NCI-H2227 treated with DMSO at 0.1 percent for 48 hours (cell line): ENCODE measurements at regions not wholly inside any gene's neighbourhood (a gene's known extent, or its start where the extent isn't known, plus 50 kb on each side); places are given as distances from the start of the nearest gene placed in this dataset.
"Not testable (repeated sequence)": the region's sequence is repeated elsewhere in the genome, so short reads cannot be mapped to it uniquely, and the experiment has no call there.

ENCODE experiments used
- DNase-seq: peaks from one replicate; lab custom pipeline; 2025; lab: John Stamatoyannopoulos, UW

- no peak for DNase-seq
These were observed 602.9 kb upstream of the ADAMTS5 start for GRCh38 chr21:27569831-27570230.

GRCh38 chr21:27569091-27569490 lies 602.2 kb upstream of the ADAMTS5 start:
- DNase-seq, result no peak

- DNase-seq, result no peak
These were observed 600.5 kb upstream of the ADAMTS5 start for GRCh38 chr21:27567381-27567780.

GRCh38 chr21:27566521-27566920 lies 599.6 kb upstream of the ADAMTS5 start:
- DNase-seq, result no peak

- no peak for DNase-seq
These were observed 598.5 kb upstream of the ADAMTS5 start for GRCh38 chr21:27565364-27565763.

GRCh38 chr21:27564684-27565301 lies 597.9 kb upstream of the ADAMTS5 start:
- DNase-seq, result no peak

GRCh38 chr21:27562303-27562702 lies 595.4 kb upstream of the ADAMTS5 start:
- no peak for DNase-seq

GRCh38 chr21:27561116-27561515 lies 594.2 kb upstream of the ADAMTS5 start:
- DNase-seq, result no peak

- DNase-seq, result no peak
These were observed 590.5 kb upstream of the ADAMTS5 start for GRCh38 chr21:27557356-27557755.

GRCh38 chr21:27555996-27556395 lies 589.1 kb upstream of the ADAMTS5 start:
- DNase-seq, result no peak

- DNase-seq, result no peak
These were observed 583.4 kb upstream of the ADAMTS5 start for GRCh38 chr21:27550287-27550686.

- DNase-seq, result no peak
These were observed 581.6 kb upstream of the ADAMTS5 start for GRCh38 chr21:27548486-27548885.

- no peak for DNase-seq
These were observed 579.0 kb upstream of the ADAMTS5 start for GRCh38 chr21:27545754-27546349.

- not testable (repeated sequence) for DNase-seq
These were observed 575.2 kb upstream of the ADAMTS5 start for GRCh38 chr21:27542126-27542525.

- DNase-seq, result no peak
These were observed 569.4 kb upstream of the ADAMTS5 start for GRCh38 chr21:27536319-27536718.

- DNase-seq, result no peak
These were observed 568.3 kb upstream of the ADAMTS5 start for GRCh38 chr21:27535188-27535587.

- DNase-seq, result no peak
These were observed 567.3 kb upstream of the ADAMTS5 start for GRCh38 chr21:27534206-27534605.

GRCh38 chr21:27532076-27532475 lies 565.2 kb upstream of the ADAMTS5 start:
- DNase-seq, result no peak

- no peak for DNase-seq
These were observed 561.8 kb upstream of the ADAMTS5 start for GRCh38 chr21:27528697-27529096.

- DNase-seq, result no peak
These were observed 559.6 kb upstream of the ADAMTS5 start for GRCh38 chr21:27526451-27526850.

GRCh38 chr21:27525780-27526179 lies 558.9 kb upstream of the ADAMTS5 start:
- no peak for DNase-seq

GRCh38 chr21:27519361-27519760 lies 552.5 kb upstream of the ADAMTS5 start:
- no peak for DNase-seq

- DNase-seq, result not testable (repeated sequence)
These were observed 550.3 kb upstream of the ADAMTS5 start for GRCh38 chr21:27517177-27517576.

- DNase-seq, result no peak
These were observed 548.8 kb upstream of the ADAMTS5 start for GRCh38 chr21:27515676-27516075.
